ENCODE measurements at regions not wholly inside any gene's neighbourhood (a gene's known extent, or its start where the extent isn't known, plus 50 kb on each side); places are given as distances from the start of the nearest gene placed in this dataset.
A peak's percentile ranks its signal among the peaks of the same experiment; 100 is the strongest.

DNA sequence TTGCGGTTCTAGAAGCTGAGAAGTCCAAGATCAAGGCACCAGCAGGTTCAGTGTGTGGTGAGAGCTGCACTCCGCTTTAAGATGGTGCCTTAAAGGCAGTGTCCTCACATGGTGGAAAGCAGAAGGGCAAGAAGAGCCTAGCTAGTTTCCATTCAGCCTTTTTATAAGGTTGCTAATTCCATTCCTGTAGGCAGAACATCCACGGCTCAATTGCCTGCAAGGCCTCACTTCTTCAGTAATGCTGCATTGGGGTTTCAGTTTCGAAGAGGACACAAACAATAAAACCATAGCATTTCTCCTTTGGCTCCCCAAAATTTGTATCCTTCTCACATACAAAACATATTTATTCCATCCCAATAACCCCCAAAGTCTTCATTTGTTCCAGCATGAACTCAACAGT, 109.5 kb upstream of the KCND2 start:
- Histone ChIP-seq H3K36me3 (ENCODE audit: control insufficient read depth in 5 of 5, insufficient read depth in 5 of 5, low read length in 5 of 5) (no peaks in the 10 kb centered on the region), H3K4me1 (ENCODE audit: control insufficient read depth in 5 of 5, insufficient read depth in 5 of 5, low read length in 5 of 5) (peaks cover 0 to 8% (median 3%) of the 10 kb centered on the region in 5 donors), H3K27ac (ENCODE audit: low read depth, low read length) (no peak overlapping the region)

DNA sequence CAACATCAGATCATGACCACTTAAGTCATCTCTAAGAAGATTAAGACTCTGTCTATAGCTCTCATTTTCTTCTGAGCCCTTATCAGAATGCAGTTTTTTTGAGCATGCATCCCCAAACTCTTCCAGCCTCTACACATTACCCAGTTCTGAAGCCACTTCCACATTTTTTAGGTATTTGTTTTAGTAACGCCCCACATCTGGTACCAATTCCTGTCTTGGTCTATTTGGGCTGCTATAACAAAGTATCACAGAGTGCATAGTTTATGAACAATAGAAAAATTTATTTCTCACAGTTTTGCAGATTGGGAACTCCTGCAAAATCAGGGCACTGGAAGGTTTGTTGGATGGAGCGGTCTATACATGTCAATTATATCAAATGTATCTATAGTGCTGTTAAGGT, 107.7 kb upstream of the KCND2 start:
- no peak overlapping the region for H3K9ac ChIP-seq (ENCODE audit: low read length in 5 of 5)
- H3K4me1 ChIP-seq (ENCODE audit: control insufficient read depth in 5 of 5, insufficient read depth in 5 of 5, low read length in 5 of 5) = peaks cover 0 to 8% (median 4%) of the 10 kb centered on the region in 5 donors
- no peaks in the 10 kb centered on the region for H3K9me3 ChIP-seq (ENCODE audit: control insufficient read depth in 5 of 5, low read length in 5 of 5)
- no peak overlapping the region for H3K27ac ChIP-seq (ENCODE audit: low read depth, low read length)
- H3K4me3 ChIP-seq (ENCODE audit: low read depth in 1 of 5, low read length in 5 of 5) = no peak overlapping the region
- no peaks in the 10 kb centered on the region for H3K36me3 ChIP-seq (ENCODE audit: control insufficient read depth in 5 of 5, insufficient read depth in 5 of 5, low read length in 5 of 5)
- no peaks in the 10 kb centered on the region for H3K27me3 ChIP-seq (ENCODE audit: control insufficient read depth in 5 of 5, insufficient read depth in 4 of 5, low read length in 5 of 5)

More for the DNA sequence above, 109.5 kb upstream of the KCND2 start:
- Histone ChIP-seq H3K4me3 (ENCODE audit: low read depth in 1 of 5, low read length in 5 of 5) (no peak overlapping the region), H3K9me3 (ENCODE audit: control insufficient read depth in 5 of 5, low read length in 5 of 5) (no peaks in the 10 kb centered on the region), H3K9ac (ENCODE audit: low read length in 5 of 5) (no peak overlapping the region), H3K27me3 (ENCODE audit: control insufficient read depth in 5 of 5, insufficient read depth in 4 of 5, low read length in 5 of 5) (no peaks in the 10 kb centered on the region)

DNA sequence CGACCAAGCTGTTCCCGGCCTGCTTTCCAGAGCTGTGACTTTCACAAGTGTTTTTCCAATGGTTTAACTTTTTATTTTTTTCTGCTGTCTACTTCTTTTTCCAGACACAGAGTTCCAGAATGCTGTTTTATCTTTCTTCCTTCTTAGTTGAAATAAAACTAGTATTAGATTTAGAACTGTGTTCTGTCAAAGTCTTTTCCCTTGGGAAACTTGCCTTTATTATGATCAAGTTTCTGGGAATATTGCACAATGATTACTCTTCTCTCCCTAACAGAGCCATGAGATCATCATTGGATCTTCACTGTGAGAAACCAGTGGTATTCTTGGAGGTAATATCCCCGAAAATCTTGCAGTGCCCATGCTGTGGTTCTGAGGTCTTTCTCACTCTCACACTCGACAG, 104.9 kb upstream of the KCND2 start:
- Histone ChIP-seq H3K27me3 (ENCODE audit: control insufficient read depth in 5 of 5, insufficient read depth in 4 of 5, low read length in 5 of 5) (no peaks in the 10 kb centered on the region), H3K4me1 (ENCODE audit: control insufficient read depth in 5 of 5, insufficient read depth in 5 of 5, low read length in 5 of 5) (peaks cover 0 to 14% (median 4%) of the 10 kb centered on the region in 5 donors), H3K4me3 (ENCODE audit: low read depth in 1 of 5, low read length in 5 of 5) (no peak overlapping the region), H3K36me3 (ENCODE audit: control insufficient read depth in 5 of 5, insufficient read depth in 5 of 5, low read length in 5 of 5) (no peaks in the 10 kb centered on the region), H3K9ac (ENCODE audit: low read length in 5 of 5) (peak overlapping the region in 3 of 5 donors; percentile 32 to 60 (median 56)), H3K9me3 (ENCODE audit: control insufficient read depth in 5 of 5, low read length in 5 of 5) (no peaks in the 10 kb centered on the region), H3K27ac (ENCODE audit: low read depth, low read length) (peak overlapping the region; percentile 86)

DNA sequence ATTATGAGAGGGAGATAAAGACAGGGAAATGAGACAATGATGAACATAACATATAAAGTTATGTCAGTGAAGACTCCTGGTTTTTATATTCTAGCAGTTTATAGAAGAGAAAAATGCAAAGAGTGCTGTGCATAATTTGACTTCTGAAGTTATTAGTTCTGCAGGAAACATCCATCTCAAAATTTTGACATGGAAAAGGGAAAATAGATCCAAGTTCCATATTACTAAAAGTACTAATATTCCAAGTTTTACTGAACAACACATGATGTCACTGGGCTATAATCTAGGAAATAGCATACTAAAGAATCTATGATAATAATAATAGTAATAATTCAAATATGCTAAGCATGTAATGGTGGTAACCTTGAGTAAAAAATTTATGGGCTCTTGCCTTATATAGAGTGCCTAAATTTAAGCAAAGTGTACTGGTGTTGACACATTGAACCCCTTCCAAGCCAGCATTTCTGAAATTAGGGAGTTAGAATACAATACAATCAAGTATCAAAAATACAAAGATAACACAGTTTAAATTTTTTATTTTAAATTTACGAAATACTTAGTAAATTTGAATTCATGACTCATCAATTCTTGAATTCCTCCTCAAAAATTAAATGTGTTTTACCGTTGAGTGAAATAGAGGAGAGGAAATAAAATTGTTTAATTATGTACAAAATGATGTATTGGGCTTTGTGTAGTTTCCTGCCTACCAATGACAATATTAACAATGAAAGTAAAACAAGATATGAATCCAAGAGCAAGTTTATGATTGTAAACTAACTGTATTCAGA, 102.8 kb upstream of the KCND2 start:
- Histone ChIP-seq H3K9me3 (ENCODE audit: control insufficient read depth in 5 of 5, low read length in 5 of 5) (no peaks in the 10 kb centered on the region), H3K36me3 (ENCODE audit: control insufficient read depth in 5 of 5, insufficient read depth in 5 of 5, low read length in 5 of 5) (no peaks in the 10 kb centered on the region), H3K27me3 (ENCODE audit: control insufficient read depth in 5 of 5, insufficient read depth in 4 of 5, low read length in 5 of 5) (no peaks in the 10 kb centered on the region), H3K9ac (ENCODE audit: low read length in 5 of 5) (no peak overlapping the region), H3K27ac (ENCODE audit: low read depth, low read length) (peak overlapping the region; percentile 52), H3K4me3 (ENCODE audit: low read depth in 1 of 5, low read length in 5 of 5) (no peak overlapping the region), H3K4me1 (ENCODE audit: control insufficient read depth in 5 of 5, insufficient read depth in 5 of 5, low read length in 5 of 5) (peaks cover 0 to 14% (median 4%) of the 10 kb centered on the region in 5 donors)

DNA sequence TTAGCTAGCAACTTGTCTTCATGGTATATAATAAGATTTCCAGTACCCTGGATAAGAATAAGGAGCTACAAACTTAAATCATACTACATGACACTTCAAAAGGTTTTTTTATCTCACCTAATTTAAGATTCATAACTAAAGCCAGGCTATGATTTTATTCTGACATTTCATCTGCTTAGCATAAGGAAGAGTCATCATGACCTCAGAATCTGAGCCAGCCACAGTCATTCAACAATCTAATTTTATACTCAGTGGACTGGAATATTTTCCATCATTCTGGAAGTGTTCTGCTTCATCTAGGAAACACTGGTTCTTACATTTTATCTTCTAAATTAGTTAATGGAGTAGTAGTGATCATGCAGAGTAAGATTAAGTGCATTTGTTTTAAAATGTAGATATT, 102.1 kb upstream of the KCND2 start:
- no peak overlapping the region for H3K4me3 ChIP-seq (ENCODE audit: low read depth in 1 of 5, low read length in 5 of 5)
- no peaks in the 10 kb centered on the region for H3K36me3 ChIP-seq (ENCODE audit: control insufficient read depth in 5 of 5, insufficient read depth in 5 of 5, low read length in 5 of 5)
- H3K27me3 ChIP-seq (ENCODE audit: control insufficient read depth in 5 of 5, insufficient read depth in 4 of 5, low read length in 5 of 5) = no peaks in the 10 kb centered on the region
- H3K4me1 ChIP-seq (ENCODE audit: control insufficient read depth in 5 of 5, insufficient read depth in 5 of 5, low read length in 5 of 5) = peaks cover 0 to 14% (median 4%) of the 10 kb centered on the region in 5 donors
- peak overlapping the region; percentile 59 for H3K27ac ChIP-seq (ENCODE audit: low read depth, low read length)
- no peak overlapping the region for H3K9ac ChIP-seq (ENCODE audit: low read length in 5 of 5)
- H3K9me3 ChIP-seq (ENCODE audit: control insufficient read depth in 5 of 5, low read length in 5 of 5) = no peaks in the 10 kb centered on the region

DNA sequence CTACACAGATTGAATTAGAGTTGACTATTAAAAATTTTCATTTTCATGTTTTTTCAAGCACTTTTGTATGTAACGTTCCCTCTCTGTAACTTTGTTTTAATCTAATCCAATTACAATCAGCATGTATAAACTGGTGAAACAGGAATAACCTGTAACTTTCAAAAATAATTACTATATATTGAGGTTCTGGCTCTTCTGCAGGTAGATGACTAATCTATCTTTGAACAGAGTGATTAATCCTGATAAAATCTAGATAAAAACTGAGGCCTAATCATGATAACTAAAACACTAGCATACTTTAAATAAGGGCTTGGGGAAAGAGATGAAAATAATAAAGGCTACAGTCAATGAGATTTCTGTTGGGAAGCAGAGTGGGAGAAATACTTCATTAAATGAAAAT, 101.6 kb upstream of the KCND2 start:
- H3K27ac ChIP-seq (ENCODE audit: low read depth, low read length) = peak overlapping the region; percentile 59

DNA sequence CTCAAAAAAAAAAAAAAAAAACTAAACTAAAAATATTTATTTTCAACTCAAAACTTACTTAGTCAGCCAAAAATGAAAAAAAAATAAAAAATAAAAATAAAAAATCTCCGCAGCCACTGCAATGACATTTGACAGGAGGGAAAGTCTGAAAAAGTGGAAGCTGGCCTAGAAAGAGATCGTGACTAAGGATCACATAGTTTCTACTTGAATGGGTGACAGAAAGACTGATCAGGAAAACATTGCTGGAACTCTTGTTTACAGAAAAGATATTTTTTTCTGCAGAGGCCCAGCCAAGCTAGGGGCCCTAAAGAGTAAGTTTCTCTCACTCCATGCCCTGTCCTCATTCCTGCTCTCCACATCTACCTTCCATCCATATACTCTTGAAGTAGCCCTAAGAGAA, 92.8 kb upstream of the KCND2 start:
- H3K27ac ChIP-seq (ENCODE audit: low read depth, low read length) = peak overlapping the region; percentile 76
- H3K4me1 ChIP-seq (ENCODE audit: control insufficient read depth in 5 of 5, insufficient read depth in 5 of 5, low read length in 5 of 5) = peaks cover 0 to 24% (median 11%) of the 10 kb centered on the region in 5 donors
- no peaks in the 10 kb centered on the region for H3K27me3 ChIP-seq (ENCODE audit: control insufficient read depth in 5 of 5, insufficient read depth in 4 of 5, low read length in 5 of 5)
- no peak overlapping the region for H3K4me3 ChIP-seq (ENCODE audit: low read depth in 1 of 5, low read length in 5 of 5)
- H3K9ac ChIP-seq (ENCODE audit: low read length in 5 of 5) = no peak overlapping the region
- no peaks in the 10 kb centered on the region for H3K36me3 ChIP-seq (ENCODE audit: control insufficient read depth in 5 of 5, insufficient read depth in 5 of 5, low read length in 5 of 5)
- no peaks in the 10 kb centered on the region for H3K9me3 ChIP-seq (ENCODE audit: control insufficient read depth in 5 of 5, low read length in 5 of 5)

More for the DNA sequence above, 101.6 kb upstream of the KCND2 start:
- peaks cover 0 to 14% (median 4%) of the 10 kb centered on the region in 5 donors for H3K4me1 ChIP-seq (ENCODE audit: control insufficient read depth in 5 of 5, insufficient read depth in 5 of 5, low read length in 5 of 5)
- H3K36me3 ChIP-seq (ENCODE audit: control insufficient read depth in 5 of 5, insufficient read depth in 5 of 5, low read length in 5 of 5) = no peaks in the 10 kb centered on the region
- H3K27me3 ChIP-seq (ENCODE audit: control insufficient read depth in 5 of 5, insufficient read depth in 4 of 5, low read length in 5 of 5) = no peaks in the 10 kb centered on the region
- no peak overlapping the region for H3K4me3 ChIP-seq (ENCODE audit: low read depth in 1 of 5, low read length in 5 of 5)
- H3K9ac ChIP-seq (ENCODE audit: low read length in 5 of 5) = peak overlapping the region in 1 of 5 donors; percentile 4
- no peaks in the 10 kb centered on the region for H3K9me3 ChIP-seq (ENCODE audit: control insufficient read depth in 5 of 5, low read length in 5 of 5)

DNA sequence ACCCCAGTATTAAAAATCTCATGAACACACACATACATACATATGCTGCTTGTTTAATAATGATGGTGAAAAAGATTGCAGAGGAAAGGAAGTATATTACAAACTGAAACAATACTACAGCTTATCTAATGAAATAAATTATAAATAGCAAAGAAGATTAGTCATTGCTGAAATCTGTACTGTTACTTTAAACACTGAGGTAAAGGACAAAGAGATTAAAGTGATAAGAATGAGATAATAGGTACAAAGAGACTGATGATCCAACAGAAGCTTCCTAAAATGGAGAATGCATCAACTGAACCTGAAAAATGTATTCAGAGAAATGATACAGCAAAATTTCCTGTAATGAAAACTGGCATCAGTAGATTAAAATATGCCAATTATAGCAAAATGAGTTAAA, 91.5 kb upstream of the KCND2 start:
- Histone ChIP-seq H3K4me1 (ENCODE audit: control insufficient read depth in 5 of 5, insufficient read depth in 5 of 5, low read length in 5 of 5) (peaks cover 0 to 26% (median 13%) of the 10 kb centered on the region in 5 donors), H3K27me3 (ENCODE audit: control insufficient read depth in 5 of 5, insufficient read depth in 4 of 5, low read length in 5 of 5) (no peaks in the 10 kb centered on the region), H3K9me3 (ENCODE audit: control insufficient read depth in 5 of 5, low read length in 5 of 5) (no peaks in the 10 kb centered on the region), H3K4me3 (ENCODE audit: low read depth in 1 of 5, low read length in 5 of 5) (no peak overlapping the region), H3K9ac (ENCODE audit: low read length in 5 of 5) (no peak overlapping the region), H3K36me3 (ENCODE audit: control insufficient read depth in 5 of 5, insufficient read depth in 5 of 5, low read length in 5 of 5) (no peaks in the 10 kb centered on the region), H3K27ac (ENCODE audit: low read depth, low read length) (no peak overlapping the region)

DNA sequence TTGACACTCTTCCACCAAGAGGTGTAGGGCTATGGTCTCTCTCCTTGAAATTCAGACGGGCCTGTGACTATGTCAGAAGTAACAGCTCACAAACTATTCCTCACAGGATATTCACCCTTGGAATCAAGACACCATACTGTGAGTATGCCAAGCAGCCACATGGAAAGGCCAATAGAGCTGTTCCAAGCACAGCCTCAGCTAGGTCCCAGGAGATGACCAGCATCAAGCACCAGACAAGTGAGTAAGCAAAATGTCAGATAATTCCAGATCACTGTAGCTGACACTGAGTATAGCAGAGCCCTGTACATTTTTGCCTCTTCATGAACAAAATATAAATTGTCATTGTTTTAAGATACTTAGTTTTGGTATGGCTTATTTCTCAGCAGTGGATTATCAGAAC, 88.1 kb upstream of the KCND2 start:
- peak overlapping the region; percentile 77 for H3K27ac ChIP-seq (ENCODE audit: low read depth, low read length)
- H3K27me3 ChIP-seq (ENCODE audit: control insufficient read depth in 5 of 5, insufficient read depth in 4 of 5, low read length in 5 of 5) = no peaks in the 10 kb centered on the region
- H3K36me3 ChIP-seq (ENCODE audit: control insufficient read depth in 5 of 5, insufficient read depth in 5 of 5, low read length in 5 of 5) = no peaks in the 10 kb centered on the region
- H3K9me3 ChIP-seq (ENCODE audit: control insufficient read depth in 5 of 5, low read length in 5 of 5) = no peaks in the 10 kb centered on the region
- H3K4me1 ChIP-seq (ENCODE audit: control insufficient read depth in 5 of 5, insufficient read depth in 5 of 5, low read length in 5 of 5) = peaks cover 0 to 22% (median 13%) of the 10 kb centered on the region in 5 donors
- no peak overlapping the region for H3K9ac ChIP-seq (ENCODE audit: low read length in 5 of 5)
- H3K4me3 ChIP-seq (ENCODE audit: low read depth in 1 of 5, low read length in 5 of 5) = no peak overlapping the region

DNA sequence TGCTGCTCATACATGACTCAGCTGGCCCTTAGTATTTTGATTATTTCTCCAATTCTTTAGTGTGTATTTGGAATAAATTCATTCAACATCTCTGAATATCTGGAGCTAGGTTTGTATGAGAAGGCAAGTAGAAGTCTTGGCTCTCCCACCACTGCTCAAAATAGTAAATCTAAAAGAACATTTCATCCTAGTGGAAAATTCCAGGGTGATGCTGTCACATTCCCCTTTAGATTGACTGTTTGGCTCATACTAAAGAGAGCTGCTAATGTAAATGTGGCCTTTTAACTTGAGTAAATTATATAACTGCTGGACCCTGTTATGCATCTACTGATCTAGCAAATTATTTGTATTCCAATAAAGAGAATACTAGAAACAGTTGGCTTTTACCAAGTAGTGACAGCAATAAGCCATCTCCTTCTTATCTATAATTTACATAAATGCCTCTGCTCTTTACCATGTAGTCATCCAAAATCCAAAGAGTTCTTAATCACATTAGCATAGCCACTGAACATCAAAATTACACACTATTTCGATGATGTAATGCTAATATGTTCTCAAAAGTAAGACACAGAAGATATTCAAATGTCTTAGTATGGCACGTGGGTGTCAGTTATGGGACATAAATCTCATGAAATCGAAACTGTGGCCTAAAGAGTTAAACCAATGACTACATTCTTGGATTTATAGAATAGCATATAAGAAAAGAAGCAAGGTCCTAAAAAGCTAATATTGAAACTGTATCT, 86.9 kb upstream of the KCND2 start:
- no peak overlapping the region for H3K9ac ChIP-seq (ENCODE audit: low read length in 5 of 5)
- no peaks in the 10 kb centered on the region for H3K36me3 ChIP-seq (ENCODE audit: control insufficient read depth in 5 of 5, insufficient read depth in 5 of 5, low read length in 5 of 5)
- H3K4me1 ChIP-seq (ENCODE audit: control insufficient read depth in 5 of 5, insufficient read depth in 5 of 5, low read length in 5 of 5) = peaks cover 0 to 15% (median 13%) of the 10 kb centered on the region in 5 donors
- no peaks in the 10 kb centered on the region for H3K9me3 ChIP-seq (ENCODE audit: control insufficient read depth in 5 of 5, low read length in 5 of 5)
- no peak overlapping the region for H3K27ac ChIP-seq (ENCODE audit: low read depth, low read length)
- no peak overlapping the region for H3K4me3 ChIP-seq (ENCODE audit: low read depth in 1 of 5, low read length in 5 of 5)
- H3K27me3 ChIP-seq (ENCODE audit: control insufficient read depth in 5 of 5, insufficient read depth in 4 of 5, low read length in 5 of 5) = no peaks in the 10 kb centered on the region

Data from subcutaneous abdominal adipose tissue (tissue), 5 donors.